ENCODE measurements at regions not wholly inside any gene's neighbourhood (a gene's known extent, or its start where the extent isn't known, plus 50 kb on each side); places are given as distances from the start of the nearest gene placed in this dataset.

DNA sequence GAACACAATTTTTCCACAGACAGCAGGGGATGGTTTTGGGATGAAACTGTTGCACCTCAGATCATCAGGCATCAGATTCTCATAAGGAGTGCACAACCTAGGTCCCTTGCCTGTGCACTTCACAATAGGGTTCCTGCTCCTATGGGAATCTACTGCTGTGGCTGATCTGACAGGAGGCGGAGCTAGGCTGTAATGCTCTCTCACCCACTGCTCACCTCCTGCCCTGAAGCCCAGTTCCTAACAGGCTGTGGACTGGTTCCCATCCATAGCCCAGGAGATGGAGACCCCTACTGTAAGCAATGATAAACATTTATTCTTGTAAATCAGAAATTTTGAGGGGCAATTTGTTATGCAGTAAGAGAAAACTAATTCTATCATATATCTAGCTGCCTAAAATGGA lies 1234.7 kb downstream of the SLITRK1 start:
- no peak for DNase-seq
- H3K4me1 ChIP-seq, result no peaks in the 10 kb centered on the region
- TF ChIP-seq, protein P1, sequence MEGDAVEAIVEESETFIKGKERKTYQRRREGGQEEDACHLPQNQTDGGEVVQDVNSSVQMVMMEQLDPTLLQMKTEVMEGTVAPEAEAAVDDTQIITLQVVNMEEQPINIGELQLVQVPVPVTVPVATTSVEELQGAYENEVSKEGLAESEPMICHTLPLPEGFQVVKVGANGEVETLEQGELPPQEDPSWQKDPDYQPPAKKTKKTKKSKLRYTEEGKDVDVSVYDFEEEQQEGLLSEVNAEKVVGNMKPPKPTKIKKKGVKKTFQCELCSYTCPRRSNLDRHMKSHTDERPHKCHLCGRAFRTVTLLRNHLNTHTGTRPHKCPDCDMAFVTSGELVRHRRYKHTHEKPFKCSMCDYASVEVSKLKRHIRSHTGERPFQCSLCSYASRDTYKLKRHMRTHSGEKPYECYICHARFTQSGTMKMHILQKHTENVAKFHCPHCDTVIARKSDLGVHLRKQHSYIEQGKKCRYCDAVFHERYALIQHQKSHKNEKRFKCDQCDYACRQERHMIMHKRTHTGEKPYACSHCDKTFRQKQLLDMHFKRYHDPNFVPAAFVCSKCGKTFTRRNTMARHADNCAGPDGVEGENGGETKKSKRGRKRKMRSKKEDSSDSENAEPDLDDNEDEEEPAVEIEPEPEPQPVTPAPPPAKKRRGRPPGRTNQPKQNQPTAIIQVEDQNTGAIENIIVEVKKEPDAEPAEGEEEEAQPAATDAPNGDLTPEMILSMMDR (IDR thresholded peaks at IDR 0.05), result no peak
- no peak overlapping the region for H3K4me3 ChIP-seq
- no peaks in the 10 kb centered on the region for H3K27me3 ChIP-seq (ENCODE audit: insufficient read depth in 3 of 3, low read length in 2 of 3)
- no peaks in the 10 kb centered on the region for H3K36me3 ChIP-seq (ENCODE audit: insufficient read depth in 1 of 2, low read depth in 1 of 2)
- no peaks in the 10 kb centered on the region for H3K9me3 ChIP-seq
- no peak overlapping the region for H3K27ac ChIP-seq
- WGBS, 3 donors, result 93 to 100% (median 94%) methylated on average over 1 of the region's 1 CpG
- intact Hi-C loops (cut with DNase I), result no loop called here
- ATAC-seq, result no peak

DNA sequence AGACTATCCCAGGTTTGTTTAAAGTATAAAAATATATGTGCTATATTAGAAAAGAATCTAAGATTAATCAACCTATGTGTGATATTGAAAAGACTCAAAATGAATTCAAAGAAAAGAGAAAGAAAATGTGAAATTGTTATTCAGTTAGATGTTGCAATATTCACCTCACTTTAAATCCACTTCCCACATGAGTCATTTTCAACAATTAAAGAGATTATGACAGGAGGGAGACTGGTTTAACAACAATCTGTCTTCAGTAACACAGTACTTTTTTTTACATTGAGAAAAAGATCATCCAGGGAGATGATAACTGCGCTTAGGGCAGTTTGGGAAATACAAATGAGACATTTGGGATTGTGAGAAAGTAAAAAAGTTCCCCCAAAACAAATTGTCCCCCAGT lies 1246.2 kb downstream of the SLITRK1 start:
- DNase-seq, result no peak
- H3K27ac ChIP-seq, result no peak overlapping the region
- no peaks in the 10 kb centered on the region for H3K36me3 ChIP-seq (ENCODE audit: insufficient read depth in 1 of 2, low read depth in 1 of 2)
- no peaks in the 10 kb centered on the region for H3K9me3 ChIP-seq
- no peak overlapping the region for H3K4me3 ChIP-seq
- no peaks in the 10 kb centered on the region for H3K27me3 ChIP-seq (ENCODE audit: insufficient read depth in 3 of 3, low read length in 2 of 3)
- H3K4me1 ChIP-seq, result no peaks in the 10 kb centered on the region
- TF ChIP-seq, protein P1 (IDR thresholded peaks at IDR 0.05), result no peak
- WGBS, 3 donors, result 75 to 87% (median 82%) methylated on average over 1 of the region's 1 CpG
- no peak for ATAC-seq
- intact Hi-C loops (cut with DNase I), result no loop called here

DNA sequence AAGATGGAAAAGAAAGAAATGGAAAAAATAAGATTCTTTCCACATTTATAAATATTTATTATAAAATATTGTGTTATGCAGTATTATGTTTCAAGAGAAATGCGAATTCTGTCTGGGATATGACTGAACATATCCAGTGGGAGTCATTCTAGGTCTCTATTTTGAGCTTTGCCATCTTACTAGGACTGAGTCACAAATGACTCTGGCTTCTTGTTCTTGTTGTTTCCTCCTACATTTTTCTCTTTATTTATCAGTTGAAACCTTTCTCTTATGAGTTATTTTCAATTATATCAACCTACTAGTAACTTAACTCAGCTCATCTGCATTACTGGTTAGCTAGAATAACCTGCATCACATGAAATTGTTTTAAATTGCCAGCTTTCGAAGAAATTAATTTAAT lies 1247.3 kb downstream of the SLITRK1 start:
- intact Hi-C loops (cut with DNase I), result no loop called here
- Histone ChIP-seq H3K4me1 (no peaks in the 10 kb centered on the region), H3K36me3 (ENCODE audit: insufficient read depth in 1 of 2, low read depth in 1 of 2) (no peaks in the 10 kb centered on the region), H3K4me3 (no peak overlapping the region), H3K27ac (no peak overlapping the region), H3K27me3 (ENCODE audit: insufficient read depth in 3 of 3, low read length in 2 of 3) (no peaks in the 10 kb centered on the region), H3K9me3 (no peaks in the 10 kb centered on the region)
- ATAC-seq (no peak), DNase-seq (no peak)
- TF ChIP-seq, protein P1 (IDR thresholded peaks at IDR 0.05), result no peak
- WGBS, 3 donors, result 69 to 76% (median 76%) methylated on average over 2 of the region's 2 CpGs

DNA sequence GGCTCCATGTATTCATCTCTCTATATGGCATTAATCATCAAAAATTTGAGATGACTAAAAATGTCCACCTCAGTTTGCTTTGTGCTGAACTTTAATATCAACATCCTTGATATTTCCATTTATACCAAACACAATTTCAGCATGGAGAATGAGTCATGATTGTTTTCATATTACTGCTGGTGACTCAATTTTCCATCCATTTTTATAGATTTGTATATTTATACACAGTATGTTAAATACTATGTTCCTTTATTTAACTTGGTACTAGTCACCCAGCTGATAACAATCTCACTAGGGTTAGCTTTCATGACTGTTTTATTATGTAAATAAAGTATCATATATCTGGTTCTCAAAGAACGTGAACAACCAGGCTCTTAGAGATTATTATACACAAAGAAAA lies 1255.1 kb downstream of the SLITRK1 start:
- 28 to 38% (median 33%) methylated on average over 1 of the region's 1 CpG for WGBS, 3 donors
- no peaks in the 10 kb centered on the region for H3K27me3 ChIP-seq (ENCODE audit: insufficient read depth in 3 of 3, low read length in 2 of 3)
- no peak overlapping the region for H3K27ac ChIP-seq
- intact Hi-C loops (cut with DNase I), result no loop called here
- no peak for DNase-seq
- no peaks in the 10 kb centered on the region for H3K36me3 ChIP-seq (ENCODE audit: insufficient read depth in 1 of 2, low read depth in 1 of 2)
- TF ChIP-seq, protein P1 (IDR thresholded peaks at IDR 0.05), result no peak
- no peaks in the 10 kb centered on the region for H3K4me1 ChIP-seq
- no peaks in the 10 kb centered on the region for H3K9me3 ChIP-seq
- ATAC-seq, result no peak
- no peak overlapping the region for H3K4me3 ChIP-seq

DNA sequence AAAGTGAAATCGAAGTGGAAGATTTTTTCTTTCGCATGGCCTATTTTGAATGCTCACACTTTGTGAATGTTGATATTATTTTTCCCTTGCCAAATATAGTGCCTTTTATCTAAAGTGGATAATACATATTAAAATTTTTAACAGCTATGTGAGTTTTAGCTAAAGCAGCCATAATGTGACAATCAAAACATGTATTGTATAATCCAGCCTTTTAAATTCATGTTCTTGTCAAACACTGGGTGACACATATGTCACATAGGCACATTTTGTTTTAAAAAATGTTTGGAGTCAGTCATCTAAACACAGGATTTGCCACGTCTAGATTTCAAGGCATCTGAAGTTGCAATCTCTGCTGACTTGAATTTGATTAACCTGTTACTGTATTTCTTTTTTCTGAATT lies 1256.6 kb downstream of the SLITRK1 start:
- TF ChIP-seq, protein P1 (IDR thresholded peaks at IDR 0.05), result no peak
- Histone ChIP-seq H3K27ac (no peak overlapping the region), H3K27me3 (ENCODE audit: insufficient read depth in 3 of 3, low read length in 2 of 3) (no peaks in the 10 kb centered on the region), H3K36me3 (ENCODE audit: insufficient read depth in 1 of 2, low read depth in 1 of 2) (no peaks in the 10 kb centered on the region), H3K4me3 (no peak overlapping the region), H3K9me3 (no peaks in the 10 kb centered on the region), H3K4me1 (no peaks in the 10 kb centered on the region)
- intact Hi-C loops (cut with DNase I), result no loop called here
- ATAC-seq (no peak), DNase-seq (no peak)
- WGBS, 3 donors, result 62 to 66% (median 65%) methylated on average over 3 of the region's 3 CpGs
